GM12878 (cell line): ENCODE measurements at regions not wholly inside any gene's neighbourhood (a gene's known extent, or its start where the extent isn't known, plus 50 kb on each side); places are given as distances from the start of the nearest gene placed in this dataset.

Source experiments
- POU2F2 ChIP-seq: IDR thresholded peaks from 3 replicates; pipeline ENCODE4 v1.6.1; 2011; ENCODE audit warnings: low read depth, mild to moderate bottlenecking, low read length, borderline replicate concordance
- SP1 ChIP-seq: IDR thresholded peaks from one replicate; pipeline ENCODE4 v1.6.1; 2011; ENCODE audit warnings: low read depth, low read length
- TCF12 ChIP-seq: IDR thresholded peaks from 2 replicates; pipeline ENCODE4 v1.6.1; 2011; ENCODE audit warnings: low read depth, mild to moderate bottlenecking, low read length
- TF ChIP-seq, protein P1 (sequence below), 3 experiments: IDR thresholded peaks in 2 of 3; conservative IDR thresholded peaks in 1 of 3; 2 replicates each; pipeline ENCODE4 v1.5.1; 2011; ENCODE audit warnings: low read depth in 3 of 3, low read length in 3 of 3, mild to moderate bottlenecking in 3 of 3, control low read depth in 2 of 3, moderate library complexity in 2 of 3, inconsistent platforms in 1 of 3, mixed read lengths in 1 of 3; ENCODE audit not compliant: control insufficient read depth in 2 of 3, insufficient read depth in 1 of 3; ENCODE audit errors: extremely low read depth in 1 of 3

- TF ChIP-seq, protein P1, sequence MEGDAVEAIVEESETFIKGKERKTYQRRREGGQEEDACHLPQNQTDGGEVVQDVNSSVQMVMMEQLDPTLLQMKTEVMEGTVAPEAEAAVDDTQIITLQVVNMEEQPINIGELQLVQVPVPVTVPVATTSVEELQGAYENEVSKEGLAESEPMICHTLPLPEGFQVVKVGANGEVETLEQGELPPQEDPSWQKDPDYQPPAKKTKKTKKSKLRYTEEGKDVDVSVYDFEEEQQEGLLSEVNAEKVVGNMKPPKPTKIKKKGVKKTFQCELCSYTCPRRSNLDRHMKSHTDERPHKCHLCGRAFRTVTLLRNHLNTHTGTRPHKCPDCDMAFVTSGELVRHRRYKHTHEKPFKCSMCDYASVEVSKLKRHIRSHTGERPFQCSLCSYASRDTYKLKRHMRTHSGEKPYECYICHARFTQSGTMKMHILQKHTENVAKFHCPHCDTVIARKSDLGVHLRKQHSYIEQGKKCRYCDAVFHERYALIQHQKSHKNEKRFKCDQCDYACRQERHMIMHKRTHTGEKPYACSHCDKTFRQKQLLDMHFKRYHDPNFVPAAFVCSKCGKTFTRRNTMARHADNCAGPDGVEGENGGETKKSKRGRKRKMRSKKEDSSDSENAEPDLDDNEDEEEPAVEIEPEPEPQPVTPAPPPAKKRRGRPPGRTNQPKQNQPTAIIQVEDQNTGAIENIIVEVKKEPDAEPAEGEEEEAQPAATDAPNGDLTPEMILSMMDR (IDR thresholded peaks at IDR 0.05 in 2 of 3, conservative IDR thresholded peaks at IDR 0.05 in 1 of 3; ENCODE audit: control insufficient read depth in 2 of 3, extremely low read depth in 1 of 3, insufficient read depth in 1 of 3, low read depth in 3 of 3, low read length in 3 of 3) = no peak
- no peak for TF ChIP-seq TCF12
- TF ChIP-seq POU2F2 = no peak
- TF ChIP-seq SP1 = no peak
These were observed 343.0 kb upstream of the CPEB2 start for GRCh38 chr4:14659286-14659685.
